Activated CD4-positive, alpha-beta T cell treated with anti-CD3 and anti-CD28 coated beads, Interleukin-2, amount 10 ng/mL, durations not matched to agents 7 days and 5 days (primary cell): ENCODE measurements at regions not wholly inside any gene's neighbourhood (a gene's known extent, or its start where the extent isn't known, plus 50 kb on each side); places are given as distances from the start of the nearest gene placed in this dataset.

Experiments used
- CTCF ChIA-PET: fragments of 350-600 bp; sonication (Branson Sonifier 250); formaldehyde crosslinking; loops from one replicate; lab custom pipeline; 2021; ENCODE audit warnings: antibody characterized with exemption; lab: Charles Lee
- POLR2A ChIA-PET: fragments of 350-600 bp; sonication (Branson Sonifier 250); formaldehyde crosslinking; loops from one replicate; lab custom pipeline; 2021; ENCODE audit warnings: antibody characterized with exemption; lab: Charles Lee
- DNase-seq: peaks from one replicate; pipeline ENCODE4 v3.0.0-alpha.2; 2020
- H3K27ac Mint-ChIP-seq: one replicate; pipeline ENCODE4 v1.8.0; 2021; ENCODE audit warnings: mild to moderate bottlenecking, moderate library complexity, mixed read lengths
- H3K27me3 Mint-ChIP-seq: one replicate; pipeline ENCODE4 v1.8.0; 2021; ENCODE audit warnings: mixed read lengths
- H3K36me3 Mint-ChIP-seq: one replicate; pipeline ENCODE4 v1.8.0; 2021; ENCODE audit warnings: low read depth, mixed read lengths
- H3K4me1 Mint-ChIP-seq: one replicate; pipeline ENCODE4 v1.8.0; 2021; ENCODE audit warnings: mixed read lengths
- H3K4me3 Mint-ChIP-seq: one replicate; pipeline ENCODE4 v1.8.0; 2021; ENCODE audit warnings: mild to moderate bottlenecking, moderate library complexity, mixed read lengths
- H3K9me3 Mint-ChIP-seq: one replicate; pipeline ENCODE4 v1.8.0; 2021; ENCODE audit warnings: mixed read lengths

DNA sequence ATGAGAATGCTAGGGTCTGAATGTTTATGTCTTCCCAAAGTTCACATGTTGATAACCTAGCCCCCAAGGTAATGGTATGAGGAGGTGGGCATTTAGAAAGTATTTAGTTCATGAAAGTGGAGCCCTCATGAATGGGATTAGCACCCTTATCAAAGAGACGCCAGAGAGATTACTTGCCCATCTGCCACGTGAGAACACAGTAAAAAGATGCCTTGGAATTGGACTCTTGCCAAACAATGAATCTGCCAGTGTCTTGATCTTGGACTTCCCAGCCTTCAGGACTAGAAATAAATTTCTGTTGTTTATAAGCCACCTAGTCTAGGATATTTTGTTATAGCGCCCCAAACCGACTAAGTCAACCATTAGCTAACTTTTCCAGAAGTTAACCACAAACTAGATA is 92.0 kb upstream of the SLC38A4 start:
- H3K27ac Mint-ChIP-seq: no peak overlapping the region
- no peaks in the 10 kb centered on the region for H3K36me3 Mint-ChIP-seq
- H3K27me3 Mint-ChIP-seq: peaks cover 13% of the 10 kb centered on the region
- no peaks in the 10 kb centered on the region for H3K9me3 Mint-ChIP-seq
- no peaks in the 10 kb centered on the region for H3K4me1 Mint-ChIP-seq
- no peak for DNase-seq
- ChIA-PET CTCF (no interaction called here), POLR2A (no interaction called here)
- H3K4me3 Mint-ChIP-seq: no peak overlapping the region

GRCh38 chr12:46918631-46919030 is 92.8 kb upstream of the SLC38A4 start:
- ChIA-PET POLR2A (no interaction called here), CTCF (no interaction called here)
- no peak overlapping the region for H3K27ac Mint-ChIP-seq
- H3K36me3 Mint-ChIP-seq: no peaks in the 10 kb centered on the region
- H3K4me1 Mint-ChIP-seq: no peaks in the 10 kb centered on the region
- DNase-seq: no peak
- no peaks in the 10 kb centered on the region for H3K9me3 Mint-ChIP-seq
- peaks cover 10% of the 10 kb centered on the region for H3K27me3 Mint-ChIP-seq
- no peak overlapping the region for H3K4me3 Mint-ChIP-seq

GRCh38 chr12:46919666-46920400 is 94.0 kb upstream of the SLC38A4 start:
- ChIA-PET CTCF (no interaction called here), POLR2A (no interaction called here)
- no peaks in the 10 kb centered on the region for H3K4me1 Mint-ChIP-seq
- H3K27me3 Mint-ChIP-seq: no peaks in the 10 kb centered on the region
- no peak for DNase-seq
- no peaks in the 10 kb centered on the region for H3K36me3 Mint-ChIP-seq
- H3K4me3 Mint-ChIP-seq: no peak overlapping the region
- H3K27ac Mint-ChIP-seq: no peak overlapping the region
- H3K9me3 Mint-ChIP-seq: no peaks in the 10 kb centered on the region

DNA sequence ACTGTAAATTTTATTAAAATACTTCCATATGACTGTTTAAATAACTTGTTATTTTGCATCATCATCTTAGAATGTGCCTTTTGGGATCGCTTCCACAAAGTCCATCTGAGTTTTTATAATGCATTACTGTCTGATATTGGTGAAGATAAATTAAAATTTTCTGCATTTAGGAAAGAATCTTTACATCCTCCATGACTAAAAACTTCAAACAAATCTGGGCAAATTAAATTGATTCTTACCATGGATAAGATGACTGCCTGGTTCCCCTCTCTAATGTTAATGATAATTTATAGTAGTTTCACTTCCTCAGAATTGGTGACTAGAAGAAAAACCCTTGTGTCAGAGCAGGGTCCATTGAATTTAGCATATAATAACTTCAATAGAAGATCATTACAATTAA is 94.7 kb upstream of the SLC38A4 start:
- no peaks in the 10 kb centered on the region for H3K27me3 Mint-ChIP-seq
- no peaks in the 10 kb centered on the region for H3K36me3 Mint-ChIP-seq
- CTCF ChIA-PET: no interaction called here

DNA sequence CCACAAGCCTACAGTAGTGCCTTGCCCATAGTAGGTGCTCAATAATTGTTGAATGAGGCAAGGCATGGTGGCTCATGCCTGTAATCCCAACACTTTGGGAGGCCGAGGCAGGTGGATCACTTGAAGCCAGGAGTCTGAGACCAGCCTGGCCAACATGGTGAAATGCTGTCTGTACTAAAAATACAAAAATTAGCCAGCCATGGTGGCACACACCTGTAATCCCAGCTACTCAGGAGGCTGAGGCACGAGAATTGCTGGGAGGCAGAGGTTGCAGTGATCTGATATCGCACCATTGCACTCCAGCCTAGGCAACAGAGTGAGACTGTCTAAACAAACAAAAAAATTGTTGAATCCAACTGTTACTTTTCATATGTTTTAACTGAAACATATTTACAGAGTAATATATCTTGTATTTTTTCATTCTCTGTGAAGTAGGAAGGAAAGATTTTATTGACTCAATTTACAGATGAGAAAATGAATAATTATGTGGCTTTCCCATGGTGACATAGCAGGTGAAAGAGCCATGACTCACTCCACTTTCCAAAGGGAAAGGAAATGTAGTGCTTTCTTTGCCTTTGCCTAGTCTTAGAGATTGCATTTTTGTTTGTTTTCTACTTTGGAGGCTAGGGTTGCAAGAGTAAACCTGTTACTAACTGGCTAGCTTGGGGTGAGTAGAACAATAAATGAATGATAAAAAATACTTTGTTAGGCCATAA is 95.4 kb upstream of the SLC38A4 start:
- Mint-ChIP-seq H3K36me3 (no peaks in the 10 kb centered on the region), H3K9me3 (no peaks in the 10 kb centered on the region), H3K27ac (no peak overlapping the region), H3K27me3 (no peaks in the 10 kb centered on the region), H3K4me3 (no peak overlapping the region), H3K4me1 (no peaks in the 10 kb centered on the region)
- ChIA-PET POLR2A (no interaction called here), CTCF (no interaction called here)
- DNase-seq: no peak

More for the DNA sequence above, 94.7 kb upstream of the SLC38A4 start:
- POLR2A ChIA-PET: no interaction called here
- no peak overlapping the region for H3K4me3 Mint-ChIP-seq
- no peaks in the 10 kb centered on the region for H3K9me3 Mint-ChIP-seq
- DNase-seq: no peak
- no peaks in the 10 kb centered on the region for H3K4me1 Mint-ChIP-seq
- no peak overlapping the region for H3K27ac Mint-ChIP-seq

DNA sequence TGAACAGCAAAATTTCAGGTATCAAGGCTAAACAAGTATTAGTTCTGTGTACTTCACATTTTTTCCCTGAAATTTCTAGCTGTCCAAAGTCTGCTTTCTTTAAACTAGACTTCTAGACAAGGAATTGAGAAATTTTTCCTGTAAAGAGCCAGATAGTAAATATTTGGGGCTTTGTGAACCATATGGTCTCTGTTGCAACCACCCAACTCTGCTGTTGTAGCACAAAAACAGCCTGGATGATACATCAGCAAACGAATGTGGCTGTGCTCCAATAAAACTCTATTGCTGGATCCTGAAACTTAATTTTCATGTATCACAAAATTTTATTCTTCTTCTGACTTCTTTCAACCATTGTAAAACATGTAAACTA is 96.0 kb upstream of the SLC38A4 start:
- POLR2A ChIA-PET: no interaction called here
- Mint-ChIP-seq H3K27ac (no peak overlapping the region), H3K9me3 (no peaks in the 10 kb centered on the region), H3K36me3 (no peaks in the 10 kb centered on the region), H3K4me3 (no peak overlapping the region), H3K27me3 (no peaks in the 10 kb centered on the region), H3K4me1 (no peaks in the 10 kb centered on the region)
- CTCF ChIA-PET: no interaction called here
- no peak for DNase-seq

GRCh38 chr12:46926526-46926925 is 100.7 kb upstream of the SLC38A4 start:
- DNase-seq: no peak
- CTCF ChIA-PET: no interaction called here
- H3K36me3 Mint-ChIP-seq: no peaks in the 10 kb centered on the region
- POLR2A ChIA-PET: no interaction called here
- no peak overlapping the region for H3K27ac Mint-ChIP-seq
- no peaks in the 10 kb centered on the region for H3K4me1 Mint-ChIP-seq
- no peaks in the 10 kb centered on the region for H3K9me3 Mint-ChIP-seq
- H3K4me3 Mint-ChIP-seq: no peak overlapping the region
- peaks cover 2% of the 10 kb centered on the region for H3K27me3 Mint-ChIP-seq

DNA sequence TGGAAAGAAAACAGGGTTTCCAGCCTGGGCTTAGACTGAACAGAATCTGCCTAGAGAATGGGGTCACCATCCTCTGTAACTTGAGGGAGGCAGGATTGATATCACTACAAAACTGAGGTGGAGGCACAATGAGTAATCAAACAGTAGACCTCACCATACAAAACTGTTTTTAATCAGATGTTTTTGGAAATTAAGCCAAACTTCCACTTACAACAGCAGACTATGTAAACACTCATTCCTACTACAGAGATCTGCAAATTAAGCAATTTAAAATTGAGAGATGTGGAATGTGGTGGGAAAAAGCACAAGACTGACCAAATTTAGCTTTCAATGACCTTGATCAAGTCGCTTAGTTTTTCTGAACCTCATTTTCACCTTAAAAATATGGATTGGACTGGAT is 104.3 kb upstream of the SLC38A4 start:
- no peaks in the 10 kb centered on the region for H3K9me3 Mint-ChIP-seq
- no peaks in the 10 kb centered on the region for H3K4me1 Mint-ChIP-seq
- no peak overlapping the region for H3K27ac Mint-ChIP-seq
- CTCF ChIA-PET: interaction anchor here (0.6 kb wide), 1 partner anchor 780 kb away, joined by 3 read pairs; no protein-coding TSS in a partner anchor
- H3K4me3 Mint-ChIP-seq: no peak overlapping the region
- H3K36me3 Mint-ChIP-seq: no peaks in the 10 kb centered on the region
- DNase-seq: no peak
- peaks cover 19% of the 10 kb centered on the region for H3K27me3 Mint-ChIP-seq
- POLR2A ChIA-PET: no interaction called here

DNA sequence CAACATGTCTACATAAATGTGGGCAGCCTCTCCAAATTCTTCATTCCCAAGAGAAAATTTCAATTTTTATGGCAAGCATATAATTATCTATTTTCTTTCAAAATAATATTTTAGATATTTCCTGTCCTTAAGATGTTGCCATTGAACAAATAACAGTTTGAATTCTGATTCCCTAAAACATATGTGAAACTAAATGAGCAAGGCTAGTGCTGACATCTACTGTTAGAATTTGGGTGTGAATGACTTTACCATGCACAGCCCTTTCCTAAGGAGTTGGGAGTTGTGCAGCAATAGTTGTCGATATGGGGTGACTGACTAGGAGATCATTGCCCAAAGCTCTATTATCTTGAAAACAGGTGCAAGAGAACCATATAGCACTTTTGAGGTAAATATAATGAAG is 108.2 kb upstream of the SLC38A4 start:
- Mint-ChIP-seq H3K36me3 (no peaks in the 10 kb centered on the region), H3K4me1 (no peaks in the 10 kb centered on the region), H3K27me3 (peaks cover 31% of the 10 kb centered on the region), H3K9me3 (no peaks in the 10 kb centered on the region), H3K27ac (no peak overlapping the region), H3K4me3 (no peak overlapping the region)
- ChIA-PET POLR2A (no interaction called here), CTCF (no interaction called here)
- DNase-seq: no peak

DNA sequence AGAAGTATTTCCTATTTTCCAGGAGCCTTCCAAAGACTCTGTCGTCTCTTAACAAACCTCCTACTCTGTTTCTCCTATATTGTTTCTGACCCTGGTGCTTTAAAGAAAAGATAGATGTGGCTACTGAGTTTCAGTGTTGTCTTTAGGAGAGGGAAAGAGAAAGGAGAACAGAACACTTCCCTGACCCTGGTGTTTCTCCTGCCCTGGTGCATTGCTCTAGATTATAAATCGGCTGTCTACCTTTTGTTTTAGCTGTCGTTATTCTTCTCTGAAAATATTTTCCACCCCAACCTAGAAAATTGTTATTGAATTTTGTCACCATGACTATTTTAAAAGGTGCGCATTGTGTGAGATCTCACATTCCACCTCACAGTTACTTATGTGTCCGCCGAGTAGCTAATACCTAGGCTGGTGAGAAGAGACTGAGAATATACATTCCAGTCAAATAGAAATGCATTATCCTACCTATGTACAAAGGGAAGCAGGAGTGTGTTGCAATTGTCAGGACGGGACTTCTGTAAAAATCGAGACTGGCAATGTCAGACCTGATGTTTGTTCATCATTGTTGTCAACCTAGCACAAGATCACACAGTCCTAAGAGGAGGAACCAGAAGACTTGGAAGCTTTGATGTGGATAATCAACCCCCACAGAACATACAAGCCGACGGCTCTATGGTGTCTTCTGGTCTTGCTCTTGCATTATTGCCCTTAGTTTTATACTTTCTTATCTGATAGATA is 108.7 kb upstream of the SLC38A4 start:
- H3K27ac Mint-ChIP-seq: no peak overlapping the region
- H3K4me1 Mint-ChIP-seq: no peaks in the 10 kb centered on the region
- ChIA-PET CTCF (no interaction called here), POLR2A (no interaction called here)
- H3K27me3 Mint-ChIP-seq: peaks cover 31% of the 10 kb centered on the region
- H3K9me3 Mint-ChIP-seq: no peaks in the 10 kb centered on the region
- H3K4me3 Mint-ChIP-seq: no peak overlapping the region
- no peaks in the 10 kb centered on the region for H3K36me3 Mint-ChIP-seq
- no peak for DNase-seq

GRCh38 chr12:46935271-46935847 is 109.6 kb upstream of the SLC38A4 start:
- Mint-ChIP-seq H3K27me3 (peaks cover 31% of the 10 kb centered on the region), H3K27ac (no peak overlapping the region), H3K4me3 (no peak overlapping the region), H3K9me3 (no peaks in the 10 kb centered on the region), H3K36me3 (no peaks in the 10 kb centered on the region), H3K4me1 (no peaks in the 10 kb centered on the region)
- no peak for DNase-seq
- ChIA-PET POLR2A (no interaction called here), CTCF (interaction anchor here (1.1 kb wide), 1 partner anchor 42 kb away, joined by 3 read pairs; no protein-coding TSS in a partner anchor)

- Mint-ChIP-seq H3K4me1 (no peaks in the 10 kb centered on the region), H3K36me3 (no peaks in the 10 kb centered on the region), H3K4me3 (no peak overlapping the region), H3K27me3 (peaks cover 28% of the 10 kb centered on the region), H3K27ac (no peak overlapping the region), H3K9me3 (no peaks in the 10 kb centered on the region)
- DNase-seq: no peak
- CTCF ChIA-PET: interaction anchor here (1.1 kb wide), 1 partner anchor 43 kb away, joined by 3 read pairs; no protein-coding TSS in a partner anchor
- POLR2A ChIA-PET: no interaction called here
Observed at GRCh38 chr12:46936042-46936441, 110.2 kb upstream of the SLC38A4 start.
